HEK293T (cell line): ENCODE measurements at regions not wholly inside any gene's neighbourhood (a gene's known extent, or its start where the extent isn't known, plus 50 kb on each side); places are given as distances from the start of the nearest gene placed in this dataset.

Experiments
- ARNT ChIP-seq: fragments of 450-650 bp; IDR thresholded peaks from 2 replicates; pipeline ENCODE4 v1.6.1; 2017; ENCODE audit warnings: mild to moderate bottlenecking
- CTBP1 ChIP-seq: fragments of 450-650 bp; IDR thresholded peaks from 2 replicates; pipeline ENCODE4 v1.6.1; 2016; ENCODE audit warnings: borderline replicate concordance
- ELF4 ChIP-seq: fragments of 450-650 bp; IDR thresholded peaks from 2 replicates; pipeline ENCODE4 v1.6.1; 2017; ENCODE audit warnings: antibody characterized with exemption
- FOXA1 ChIP-seq: fragments of 450-650 bp; IDR thresholded peaks from 2 replicates; pipeline ENCODE4 v1.6.1; 2016; ENCODE audit warnings: mild to moderate bottlenecking
- FOXK2 ChIP-seq: fragments of 450-650 bp; IDR thresholded peaks from 2 replicates; pipeline ENCODE4 v1.6.1; 2016; ENCODE audit warnings: mild to moderate bottlenecking
- FOXM1 ChIP-seq: fragments of 450-650 bp; IDR thresholded peaks from 2 replicates; pipeline ENCODE4 v1.6.1; 2017; ENCODE audit warnings: mild to moderate bottlenecking, borderline replicate concordance
- HDGF ChIP-seq: fragments of 450-650 bp; IDR thresholded peaks from 2 replicates; pipeline ENCODE4 v1.6.1; 2017; ENCODE audit warnings: antibody characterized with exemption, borderline replicate concordance
- SP1 ChIP-seq: fragments of 450-650 bp; IDR thresholded peaks from 2 replicates; pipeline ENCODE4 v1.6.1; 2017
- SUZ12 ChIP-seq: fragments of 450-650 bp; IDR thresholded peaks from 2 replicates; pipeline ENCODE4 v1.6.1; 2016; ENCODE audit warnings: mild to moderate bottlenecking
- TARDBP ChIP-seq: fragments of 450-650 bp; IDR thresholded peaks from 2 replicates; pipeline ENCODE4 v1.6.1; 2016
- ZNF384 ChIP-seq: fragments of 450-650 bp; IDR thresholded peaks from 2 replicates; pipeline ENCODE4 v1.6.1; 2016

- TF ChIP-seq FOXM1 (no peak), ZNF384 (no peak), SUZ12 (no peak), ELF4 (no peak), FOXA1 (no peak), TARDBP (no peak), FOXK2 (no peak), ARNT (no peak), HDGF (no peak), SP1 (no peak), CTBP1 (no peak)
Measured at GRCh38 chr3:80152692-80153091, 384.9 kb upstream of the ROBO1 start.
